GM12874 (cell line): ENCODE measurements at regions not wholly inside any gene's neighbourhood (a gene's known extent, or its start where the extent isn't known, plus 50 kb on each side); places are given as distances from the start of the nearest gene placed in this dataset.

ENCODE experiments used
- TF ChIP-seq, protein P1 (sequence below): IDR thresholded peaks from 2 replicates; pipeline ENCODE4 v1.5.1; 2011; ENCODE audit warnings: low read depth, mild to moderate bottlenecking, control low read depth, low read length, moderate library complexity; ENCODE audit not compliant: insufficient read depth

- TF ChIP-seq, protein P1, sequence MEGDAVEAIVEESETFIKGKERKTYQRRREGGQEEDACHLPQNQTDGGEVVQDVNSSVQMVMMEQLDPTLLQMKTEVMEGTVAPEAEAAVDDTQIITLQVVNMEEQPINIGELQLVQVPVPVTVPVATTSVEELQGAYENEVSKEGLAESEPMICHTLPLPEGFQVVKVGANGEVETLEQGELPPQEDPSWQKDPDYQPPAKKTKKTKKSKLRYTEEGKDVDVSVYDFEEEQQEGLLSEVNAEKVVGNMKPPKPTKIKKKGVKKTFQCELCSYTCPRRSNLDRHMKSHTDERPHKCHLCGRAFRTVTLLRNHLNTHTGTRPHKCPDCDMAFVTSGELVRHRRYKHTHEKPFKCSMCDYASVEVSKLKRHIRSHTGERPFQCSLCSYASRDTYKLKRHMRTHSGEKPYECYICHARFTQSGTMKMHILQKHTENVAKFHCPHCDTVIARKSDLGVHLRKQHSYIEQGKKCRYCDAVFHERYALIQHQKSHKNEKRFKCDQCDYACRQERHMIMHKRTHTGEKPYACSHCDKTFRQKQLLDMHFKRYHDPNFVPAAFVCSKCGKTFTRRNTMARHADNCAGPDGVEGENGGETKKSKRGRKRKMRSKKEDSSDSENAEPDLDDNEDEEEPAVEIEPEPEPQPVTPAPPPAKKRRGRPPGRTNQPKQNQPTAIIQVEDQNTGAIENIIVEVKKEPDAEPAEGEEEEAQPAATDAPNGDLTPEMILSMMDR: no peak
Observed at GRCh38 chr10:129078746-129079145, 388.3 kb upstream of the MGMT start.

DNA sequence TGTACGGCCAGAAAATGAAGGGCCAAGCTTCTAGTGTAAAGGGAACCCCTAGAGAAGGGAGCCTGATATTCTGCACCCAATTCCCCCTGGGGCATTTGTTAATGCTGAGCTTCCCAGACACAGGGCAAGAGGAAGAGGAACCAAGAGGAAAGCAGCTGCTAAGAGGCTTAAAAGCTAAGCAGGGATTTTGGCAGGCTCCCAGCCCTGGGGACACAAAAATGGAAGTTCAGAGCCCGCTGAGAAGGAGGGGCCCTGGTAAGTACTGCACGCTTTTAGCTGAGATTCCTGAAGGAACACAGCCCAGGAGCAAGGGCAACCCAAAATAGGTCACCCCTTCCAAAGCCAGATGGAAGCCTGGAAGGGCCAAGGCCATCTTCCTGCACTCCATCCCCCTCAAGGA lies 387.3 kb upstream of the MGMT start:
- TF ChIP-seq, protein P1: no peak

- TF ChIP-seq, protein P1: no peak
Observed at GRCh38 chr10:129085811-129086210, 381.2 kb upstream of the MGMT start.

DNA sequence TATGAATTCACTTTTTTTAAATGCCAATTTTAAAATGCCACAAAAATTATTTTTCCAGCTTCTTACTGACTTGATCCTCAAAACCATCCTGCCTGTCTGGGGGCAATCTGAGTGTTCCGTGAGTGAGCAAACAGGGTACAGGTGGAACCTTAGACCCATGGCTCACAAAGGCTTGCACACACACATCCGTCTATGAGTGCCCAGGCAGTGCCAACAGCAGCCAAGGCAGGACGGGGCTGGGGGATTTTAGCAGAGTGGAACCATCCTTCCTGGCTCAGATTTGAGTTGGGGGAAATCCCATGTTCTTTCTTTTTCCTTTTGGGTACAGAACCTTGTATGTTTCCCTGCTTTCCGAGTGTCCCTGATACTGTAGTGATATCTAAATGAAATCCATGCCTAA lies 377.7 kb upstream of the MGMT start:
- TF ChIP-seq, protein P1: no peak

GRCh38 chr10:129090165-129090564 lies 376.9 kb upstream of the MGMT start:
- TF ChIP-seq, protein P1: no peak

GRCh38 chr10:129090618-129091366 lies 376.2 kb upstream of the MGMT start:
- TF ChIP-seq, protein P1: no peak

GRCh38 chr10:129093641-129094040 lies 373.4 kb upstream of the MGMT start:
- TF ChIP-seq, protein P1: no peak
